Aorta (tissue), 5 donors: ENCODE measurements at regions not wholly inside any gene's neighbourhood (a gene's known extent, or its start where the extent isn't known, plus 50 kb on each side); places are given as distances from the start of the nearest gene placed in this dataset.

Experiments used
- ATAC-seq: fragments of 200-7000 bp; cut with Tn5 transposase; one replicate; pipeline ENCODE4 v1.9.1; 2022; ENCODE audit warnings: moderate library complexity; ENCODE audit not compliant: low FRiP score
- DNase-seq, 2 donors: peaks; one replicate each; pipeline ENCODE4 v3.0.0-alpha.2; 2020
- H3K27ac ChIP-seq, 2 donors: one replicate each; pipeline ENCODE4 v1.5.1; 2013; ENCODE audit warnings: low read length in 2 of 2, mild to moderate bottlenecking in 2 of 2, moderate library complexity in 2 of 2, control low read depth in 1 of 2, inconsistent platforms in 1 of 2, low read depth in 1 of 2
- H3K27me3 ChIP-seq, 2 donors: one replicate each; pipeline ENCODE4 v1.6.1; 2013; ENCODE audit warnings: control low read depth in 1 of 2, low read length in 1 of 2, mild to moderate bottlenecking in 1 of 2, moderate library complexity in 1 of 2; ENCODE audit not compliant: insufficient read depth in 2 of 2, control insufficient read depth in 1 of 2
- H3K36me3 ChIP-seq, 2 donors: one replicate each; pipeline ENCODE4 v1.6.1; 2013; ENCODE audit warnings: control low read depth in 1 of 2, low read length in 1 of 2, mild to moderate bottlenecking in 1 of 2; ENCODE audit not compliant: insufficient read depth in 2 of 2, control insufficient read depth in 1 of 2
- H3K4me1 ChIP-seq, 2 donors: one replicate each; pipeline ENCODE4 v1.6.1; 2013; ENCODE audit warnings: low read length in 2 of 2, control low read depth in 1 of 2, mild to moderate bottlenecking in 1 of 2, moderate library complexity in 1 of 2; ENCODE audit not compliant: insufficient read depth in 2 of 2, control insufficient read depth in 1 of 2
- H3K4me3 ChIP-seq, 2 donors: one replicate each; pipeline ENCODE4 v1.5.1; 2013; ENCODE audit warnings: low read length in 2 of 2, control low read depth in 1 of 2, mild to moderate bottlenecking in 1 of 2
- H3K9me3 ChIP-seq: one replicate; pipeline ENCODE4 v1.6.1; 2013; ENCODE audit warnings: mild to moderate bottlenecking, low read length; ENCODE audit not compliant: control insufficient read depth
- whole genome bisulfite sequencing, 2 donors: extraction: QIAGEN DNeasy Blood & Tissue Kit; methylation state at CpG; one replicate each; pipeline ENCODE4 v1.1.7; 2013; 5-methylcytosine and 5-hydroxymethylcytosine counted together
- intact Hi-C, 2 donors: fragments of 100-400 bp; cut with DNase I; formaldehyde crosslinking; loops; one replicate each; pipeline versions ENCODE4 v1.14.2 to v1.15.0; 2022
- donor health status: healthy with polysubstance abuse.
- donor health status: Bipolar disorder and iron deficiency.
- donor health status: DM: no; HTN: no; CAD: no.
- donor health status: DM: no; HTN: no; CAD: no.
- donor health status: DM: yes; HTN: yes; CAD: no.

DNA sequence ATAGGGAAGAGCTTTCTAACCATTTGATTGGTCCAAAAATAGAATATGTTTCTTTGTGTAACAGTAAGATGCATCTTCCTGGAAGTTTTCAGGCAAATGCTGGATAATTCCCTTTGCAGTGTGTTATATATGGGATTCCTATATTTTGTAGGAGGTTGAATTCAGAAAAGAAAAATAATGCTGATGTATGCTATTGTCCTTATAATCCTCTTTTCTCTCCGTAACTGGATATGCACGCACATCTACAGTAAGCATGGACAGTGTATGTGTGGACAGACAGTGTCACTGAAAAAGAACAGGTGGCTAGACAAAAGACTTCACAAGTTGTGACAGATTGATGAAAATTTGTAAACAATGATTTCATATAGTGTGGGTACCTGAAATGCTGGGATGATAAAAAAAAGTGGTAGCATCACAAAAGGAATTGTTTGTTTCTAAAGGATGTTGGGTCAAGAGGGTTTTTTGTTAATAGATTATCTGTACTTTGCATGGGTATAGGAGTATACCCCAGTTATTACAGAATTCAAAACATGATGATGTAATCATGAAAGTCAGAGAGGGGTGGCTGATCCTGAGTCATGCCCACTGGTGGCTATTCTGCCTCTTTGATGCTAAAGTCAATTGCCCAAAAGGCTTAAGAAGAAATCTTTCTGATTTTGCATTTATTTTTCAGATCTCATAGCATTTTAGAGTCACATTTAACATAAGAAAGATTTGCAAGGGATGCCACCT, 160.7 kb upstream of the TMTC1 start:
- H3K9me3 ChIP-seq, result no peaks in the 10 kb centered on the region
- no peaks in the 10 kb centered on the region for H3K27me3 ChIP-seq
- intact Hi-C loops, result loop anchor here in 1 of 2 donors (10.0 kb wide), 2 partner anchors 60 to 390 kb away; no protein-coding TSS in a partner anchor
- 98 to 100% methylated on average over 2 of the region's 2 CpGs for WGBS, 2 donors
- no peaks in the 10 kb centered on the region for H3K36me3 ChIP-seq
- H3K4me3 ChIP-seq, result no peak overlapping the region
- DNase-seq (no peak), ATAC-seq (no peak)
- H3K4me1 ChIP-seq, result peaks cover 0 to 3% of the 10 kb centered on the region in 2 donors
- H3K27ac ChIP-seq, result no peak overlapping the region

DNA sequence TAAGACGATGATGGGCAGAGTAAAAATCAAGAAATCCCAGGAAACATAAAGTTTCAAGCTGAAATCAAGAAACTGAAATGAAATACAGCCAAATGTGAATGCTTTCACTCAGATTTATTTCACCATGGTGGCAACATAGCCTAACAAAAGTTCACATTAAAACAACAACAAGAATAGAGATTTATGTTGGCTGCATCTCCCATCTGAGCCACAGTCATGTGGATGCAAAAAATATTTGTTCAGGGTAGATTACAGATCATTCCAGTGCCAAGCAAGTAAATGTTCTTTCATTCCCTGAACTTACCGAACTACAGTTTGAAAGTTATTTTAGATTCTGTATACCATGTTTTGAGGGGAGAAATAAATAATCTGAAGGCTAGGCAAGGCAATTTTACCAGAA, 159.9 kb upstream of the TMTC1 start:
- Histone ChIP-seq H3K36me3 (no peaks in the 10 kb centered on the region), H3K4me3 (no peak overlapping the region), H3K4me1 (peaks cover 0 to 3% of the 10 kb centered on the region in 2 donors), H3K9me3 (no peaks in the 10 kb centered on the region), H3K27me3 (no peaks in the 10 kb centered on the region), H3K27ac (no peak overlapping the region)
- DNase-seq (no peak), ATAC-seq (peak; percentile 44)
- intact Hi-C loops, result loop anchor here in 1 of 2 donors (10.0 kb wide), 2 partner anchors 61 to 389 kb away; no protein-coding TSS in a partner anchor
- WGBS, 2 donors, result 1 to 2% methylated on average over 2 of the region's 2 CpGs

GRCh38 chr12:29940811-29941210, 157.1 kb upstream of the TMTC1 start:
- Histone ChIP-seq H3K4me1 (peaks cover 0 to 3% of the 10 kb centered on the region in 2 donors), H3K9me3 (no peaks in the 10 kb centered on the region), H3K27me3 (no peaks in the 10 kb centered on the region), H3K27ac (no peak overlapping the region), H3K36me3 (no peaks in the 10 kb centered on the region), H3K4me3 (no peak overlapping the region)
- DNase-seq (no peak), ATAC-seq (no peak)
- intact Hi-C loops, result loop anchor here in 1 of 2 donors (10.0 kb wide), 2 partner anchors 64 to 386 kb away; no protein-coding TSS in a partner anchor

DNA sequence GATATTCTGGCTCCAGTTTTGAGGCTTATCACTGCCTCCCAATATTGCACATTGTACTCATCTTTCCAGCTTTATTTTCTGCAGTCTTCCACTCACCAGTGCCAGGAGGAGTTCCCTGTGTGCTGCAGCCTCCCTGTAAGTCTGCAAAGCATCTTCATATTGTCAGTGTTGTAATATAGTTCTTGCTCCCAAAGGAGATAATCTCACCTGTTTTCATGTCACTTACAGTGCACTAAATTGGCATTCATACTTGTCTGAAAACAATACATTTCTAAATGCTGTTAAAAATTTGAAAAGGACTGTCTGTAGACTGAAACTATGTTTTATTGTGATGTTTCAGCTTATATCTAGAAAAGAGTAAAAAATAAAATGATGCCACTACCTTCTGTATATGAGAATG, 146.8 kb upstream of the TMTC1 start:
- Histone ChIP-seq H3K27me3 (no peaks in the 10 kb centered on the region), H3K9me3 (no peaks in the 10 kb centered on the region), H3K27ac (no peak overlapping the region), H3K36me3 (no peaks in the 10 kb centered on the region), H3K4me3 (no peak overlapping the region), H3K4me1 (no peaks in the 10 kb centered on the region)
- intact Hi-C loops, result no loop called here
- no peak for DNase-seq
- ATAC-seq, result no peak

GRCh38 chr12:29929295-29929694, 145.6 kb upstream of the TMTC1 start:
- no peak for DNase-seq
- no peaks in the 10 kb centered on the region for H3K36me3 ChIP-seq

DNA sequence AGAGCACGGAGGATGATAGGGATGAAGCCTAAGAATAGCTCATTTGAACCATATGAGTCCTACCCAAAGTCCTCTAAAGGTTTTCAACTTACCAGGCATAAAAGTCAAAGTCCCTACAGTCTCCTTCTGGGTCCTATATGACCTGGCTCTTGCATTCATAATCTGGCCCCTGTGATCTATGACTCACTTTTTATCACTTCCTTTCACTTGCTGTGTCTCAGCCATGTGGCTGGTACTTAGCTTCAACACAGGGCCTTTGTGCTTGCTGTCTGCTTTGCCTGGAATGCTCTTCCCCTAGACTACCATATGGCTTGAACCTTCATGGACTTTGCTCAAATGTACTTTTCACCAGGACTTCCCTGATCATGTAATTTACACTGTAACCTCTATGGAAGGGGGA, 137.6 kb upstream of the TMTC1 start:
- Histone ChIP-seq H3K4me3 (no peak overlapping the region), H3K4me1 (no peaks in the 10 kb centered on the region), H3K9me3 (no peaks in the 10 kb centered on the region), H3K27me3 (no peaks in the 10 kb centered on the region), H3K27ac (no peak overlapping the region), H3K36me3 (no peaks in the 10 kb centered on the region)
- ATAC-seq (no peak), DNase-seq (no peak)
- intact Hi-C loops, result no loop called here
- WGBS, 2 donors, result 74 to 80% methylated on average over 1 of the region's 1 CpG

More at GRCh38 chr12:29929295-29929694, 145.6 kb upstream of the TMTC1 start:
- H3K4me3 ChIP-seq, result no peak overlapping the region
- ATAC-seq, result no peak
- intact Hi-C loops, result no loop called here
- H3K9me3 ChIP-seq, result no peaks in the 10 kb centered on the region
- H3K4me1 ChIP-seq, result no peaks in the 10 kb centered on the region
- H3K27ac ChIP-seq, result no peak overlapping the region
- 74 to 80% methylated on average over 2 of the region's 2 CpGs for WGBS, 2 donors
- no peaks in the 10 kb centered on the region for H3K27me3 ChIP-seq

DNA sequence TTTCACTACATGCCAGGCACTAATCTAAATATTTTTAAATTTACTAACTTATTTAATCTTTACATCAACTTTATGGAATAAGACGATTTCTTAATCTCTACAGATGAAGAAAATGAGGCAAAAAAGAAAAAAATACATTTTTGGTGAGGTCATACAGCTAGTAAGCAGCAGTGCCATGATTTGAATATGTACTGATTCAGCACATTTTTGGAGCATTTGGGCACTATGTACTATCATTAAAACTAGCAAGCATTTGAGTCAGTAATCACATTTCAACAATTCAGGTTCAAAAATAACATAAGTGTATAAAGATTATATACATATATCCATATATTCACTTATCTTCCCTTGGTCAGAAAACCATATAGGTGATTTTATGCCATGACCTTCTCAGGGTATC, 124.4 kb upstream of the TMTC1 start:
- Histone ChIP-seq H3K9me3 (no peaks in the 10 kb centered on the region), H3K27me3 (no peaks in the 10 kb centered on the region), H3K36me3 (no peaks in the 10 kb centered on the region), H3K27ac (no peak overlapping the region), H3K4me3 (no peak overlapping the region), H3K4me1 (no peaks in the 10 kb centered on the region)
- DNase-seq, result no peak
- intact Hi-C loops, result no loop called here
- WGBS, 2 donors, result 40 to 50% methylated on average over 1 of the region's 1 CpG
- ATAC-seq, result no peak

DNA sequence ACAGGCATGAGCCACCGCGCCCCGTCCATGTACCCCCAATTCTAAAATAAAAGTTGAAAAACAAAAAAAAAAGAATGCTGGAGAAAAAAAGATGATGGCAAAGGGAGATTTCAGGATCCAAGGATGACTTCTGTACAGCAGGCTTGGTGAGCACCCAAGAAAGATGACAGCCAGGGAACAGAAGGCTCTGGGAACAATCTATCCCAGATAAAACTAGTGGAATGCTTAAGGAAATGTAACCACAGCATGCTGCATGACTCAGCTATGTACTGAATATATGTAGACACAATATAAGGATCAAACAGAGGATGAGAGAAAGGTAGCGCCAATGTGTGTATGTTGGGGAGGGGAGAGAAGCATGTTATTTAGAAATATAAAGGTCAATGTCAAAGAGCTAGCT, 123.7 kb upstream of the TMTC1 start:
- DNase-seq, result no peak
- 96 to 98% methylated on average over 4 of the region's 4 CpGs for WGBS, 2 donors
- ATAC-seq, result no peak
- Histone ChIP-seq H3K27me3 (no peaks in the 10 kb centered on the region), H3K27ac (no peak overlapping the region), H3K4me1 (no peaks in the 10 kb centered on the region), H3K36me3 (no peaks in the 10 kb centered on the region), H3K9me3 (no peaks in the 10 kb centered on the region), H3K4me3 (no peak overlapping the region)
- intact Hi-C loops, result no loop called here

- Histone ChIP-seq H3K27me3 (no peaks in the 10 kb centered on the region), H3K9me3 (no peaks in the 10 kb centered on the region), H3K36me3 (no peaks in the 10 kb centered on the region), H3K27ac (no peak overlapping the region), H3K4me1 (peaks cover 0 to 2% of the 10 kb centered on the region in 2 donors), H3K4me3 (no peak overlapping the region)
- WGBS, 2 donors, result 28 to 31% methylated on average over 2 of the region's 2 CpGs
- DNase-seq (no peak), ATAC-seq (no peak)
- intact Hi-C loops, result no loop called here
Observed at GRCh38 chr12:29902043-29902442, 118.3 kb upstream of the TMTC1 start.
